GM12891 (cell line): ENCODE measurements at regions not wholly inside any gene's neighbourhood (a gene's known extent, or its start where the extent isn't known, plus 50 kb on each side); places are given as distances from the start of the nearest gene placed in this dataset.

Experiments
- POLR2A ChIP-seq: IDR thresholded peaks from 2 replicates; pipeline ENCODE4 v1.6.1; 2011; ENCODE audit warnings: low read depth, low read length, control low read depth
- POLR2AphosphoS5 ChIP-seq: IDR thresholded peaks from 2 replicates; pipeline ENCODE4 v1.6.1; 2011; ENCODE audit warnings: low read depth, low read length, control low read depth

- TF ChIP-seq POLR2A (no peak), POLR2AphosphoS5 (no peak)
Measured at GRCh38 chr13:61339054-61339621, 76.5 kb downstream of the PCDH20 start.
